ENCODE measurements at regions not wholly inside any gene's neighbourhood (a gene's known extent, or its start where the extent isn't known, plus 50 kb on each side); places are given as distances from the start of the nearest gene placed in this dataset.
"Not testable (repeated sequence)": the region's sequence is repeated elsewhere in the genome, so short reads cannot be mapped to it uniquely, and the experiment has no call there.

DNA sequence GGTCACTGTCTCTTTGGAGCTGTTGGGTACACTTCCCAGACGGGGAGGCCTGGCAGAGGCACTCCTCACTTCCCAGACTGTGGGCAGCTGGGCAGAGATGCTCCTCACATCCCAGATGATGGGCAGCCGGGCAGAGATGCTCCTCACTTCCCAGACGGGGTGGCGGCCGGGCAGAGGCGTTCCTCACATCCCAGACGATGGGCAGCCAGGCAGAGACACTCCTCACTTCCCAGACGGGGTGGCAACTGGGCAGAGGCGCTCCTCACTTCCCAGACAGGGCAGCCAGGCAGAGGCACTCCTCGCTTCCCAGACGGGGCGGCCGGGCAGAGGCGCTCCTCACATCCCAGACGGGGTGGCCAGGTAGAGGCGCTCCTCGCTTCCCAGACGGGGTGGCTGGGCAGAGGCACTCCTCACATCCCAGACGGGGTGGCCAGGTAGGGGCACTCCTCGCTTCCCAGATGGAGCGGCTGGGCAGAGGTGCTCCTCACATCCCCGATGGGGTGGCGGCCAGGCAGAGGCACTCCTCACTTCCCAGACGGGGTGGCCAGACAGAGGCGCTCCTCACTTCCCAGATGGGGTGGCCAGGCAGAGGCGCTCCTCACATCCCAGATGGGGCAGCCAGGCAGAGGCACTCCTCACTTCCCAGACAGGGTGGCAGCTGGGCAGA is 833.1 kb upstream of the RAG2 start:
- not testable (repeated sequence) for DNase-seq (ENCODE audit: low read depth)

DNA sequence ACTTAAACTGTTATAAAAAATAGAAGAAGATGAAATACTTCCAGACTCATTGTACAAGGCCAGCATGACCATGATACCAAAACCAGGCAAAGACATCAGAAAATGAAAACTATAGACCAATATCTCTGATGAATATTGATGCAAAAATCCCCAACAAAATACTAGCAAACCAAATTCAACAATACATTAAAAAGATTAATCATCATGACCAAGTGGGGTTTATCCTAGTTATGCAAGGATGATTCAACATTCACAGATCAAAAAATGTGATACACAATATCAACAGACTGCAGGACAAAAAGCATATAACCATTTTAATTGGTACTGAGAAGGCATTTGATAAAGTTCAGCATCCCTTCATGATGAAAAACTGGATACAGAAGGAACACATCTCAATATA is 824.5 kb upstream of the RAG2 start:
- no peak for DNase-seq (ENCODE audit: low read depth)

DNA sequence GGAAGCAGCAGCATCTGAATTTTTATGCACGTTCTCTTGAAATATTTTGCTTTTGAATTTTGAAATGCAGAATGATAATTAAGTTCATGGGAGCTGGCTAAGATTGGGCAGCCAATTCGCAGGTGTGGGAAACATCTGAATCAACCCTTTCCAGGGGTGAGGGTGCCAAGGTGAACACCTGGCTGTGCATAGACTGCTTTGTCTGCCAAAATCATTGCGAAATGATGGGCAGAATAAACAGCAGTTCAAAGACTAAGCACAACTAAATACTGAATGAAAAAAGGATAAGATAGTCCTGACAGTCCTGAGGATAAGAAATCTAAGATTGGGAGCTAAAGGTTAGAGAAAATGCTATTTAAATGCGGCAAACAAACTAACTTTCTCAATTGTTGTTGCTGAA is 813.3 kb upstream of the RAG2 start:
- DNase-seq (ENCODE audit: low read depth) = no peak

DNA sequence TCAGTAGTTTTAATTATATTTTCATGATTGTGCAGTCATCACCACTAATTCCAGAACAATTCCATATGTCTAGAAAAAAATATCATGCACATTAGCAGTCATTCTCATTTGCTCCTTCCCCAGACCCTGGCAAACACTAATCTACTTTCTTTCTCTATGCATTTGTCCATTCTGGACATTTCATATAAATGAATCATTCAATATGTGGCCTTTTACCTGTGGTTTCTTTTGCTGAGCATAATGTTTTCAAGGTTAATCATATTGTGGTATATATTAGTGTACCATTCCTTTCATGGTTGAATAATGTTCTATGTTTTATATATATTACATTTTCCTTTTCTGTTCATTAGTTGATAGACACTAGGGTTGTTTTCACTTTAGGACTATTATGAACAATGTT is 811.1 kb upstream of the RAG2 start:
- no peak for DNase-seq (ENCODE audit: low read depth)

DNA sequence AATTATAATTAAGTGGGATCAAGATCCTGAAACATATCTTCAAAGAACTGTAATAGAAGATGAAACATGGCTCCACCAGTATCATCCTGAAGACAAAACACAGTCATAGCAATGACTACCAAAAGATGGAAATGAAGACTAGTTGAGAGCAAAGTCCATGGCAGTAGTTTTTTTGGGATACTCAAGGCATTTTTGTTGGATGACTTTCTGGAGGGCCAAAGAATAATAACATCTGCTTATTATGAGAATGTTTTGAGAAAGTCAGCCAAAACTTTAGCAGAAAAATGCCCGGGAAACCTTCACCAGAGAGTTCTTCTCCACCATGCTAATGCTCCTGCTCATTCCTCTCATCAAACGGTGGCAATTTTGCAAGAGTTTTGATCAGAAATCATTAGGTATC is 809.4 kb upstream of the RAG2 start:
- DNase-seq (ENCODE audit: low read depth) = no peak

DNA sequence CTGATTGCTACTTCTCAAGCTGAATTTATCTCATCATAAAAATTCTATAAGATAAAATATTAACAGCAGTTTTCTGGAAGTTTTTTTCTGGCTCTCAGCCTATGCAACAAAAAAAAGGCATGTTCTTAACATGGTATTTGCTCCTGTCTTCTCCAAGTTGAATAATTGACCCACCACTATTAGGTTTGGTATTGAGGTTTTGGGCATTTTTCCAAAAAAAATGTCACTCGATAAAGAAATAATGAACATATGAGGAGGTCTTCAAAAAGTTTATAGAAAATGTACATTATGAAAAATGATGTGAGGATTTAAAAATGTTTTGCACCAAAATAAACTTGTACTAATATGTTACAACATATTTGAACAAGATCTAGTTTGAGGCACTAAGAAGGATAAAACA is 808.6 kb upstream of the RAG2 start:
- DNase-seq (ENCODE audit: low read depth) = no peak

DNA sequence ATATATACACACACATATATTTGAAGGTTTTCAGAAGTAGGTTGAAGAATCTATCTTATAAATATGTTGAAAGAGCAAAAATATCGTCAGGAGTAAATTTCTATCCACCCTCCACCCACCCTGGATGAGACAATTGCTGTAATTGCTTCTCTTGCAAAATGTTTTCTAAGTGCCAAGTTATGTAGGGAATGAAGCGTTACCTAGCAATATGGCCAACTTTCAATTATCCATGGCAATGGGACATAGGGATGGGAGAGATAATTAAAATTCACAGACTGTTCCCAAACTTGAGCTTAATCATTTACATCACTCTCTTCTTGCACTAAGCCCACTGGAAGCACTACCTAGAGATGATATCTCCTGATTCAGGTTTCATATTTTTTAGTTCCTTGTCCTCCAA is 806.2 kb upstream of the RAG2 start:
- DNase-seq (ENCODE audit: low read depth) = no peak

DNA sequence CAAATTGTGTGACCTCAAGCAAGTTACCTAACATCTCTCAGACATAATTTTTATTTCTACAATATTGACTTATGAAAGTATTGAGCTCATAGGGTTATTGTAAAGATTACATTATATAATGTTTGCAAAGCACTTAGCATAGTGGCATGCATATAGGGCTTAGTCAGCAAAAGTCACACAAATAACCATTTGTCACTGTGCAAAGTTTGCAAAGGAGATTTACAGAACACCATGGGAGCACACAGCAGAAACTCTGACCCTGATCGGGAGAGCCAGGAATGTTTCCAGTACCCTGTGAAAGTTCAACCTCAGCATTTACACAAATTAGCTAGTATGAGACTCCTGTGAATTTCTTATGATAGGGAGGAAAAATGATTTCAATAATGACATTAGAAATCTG is 804.6 kb upstream of the RAG2 start:
- DNase-seq (ENCODE audit: low read depth) = no peak

DNA sequence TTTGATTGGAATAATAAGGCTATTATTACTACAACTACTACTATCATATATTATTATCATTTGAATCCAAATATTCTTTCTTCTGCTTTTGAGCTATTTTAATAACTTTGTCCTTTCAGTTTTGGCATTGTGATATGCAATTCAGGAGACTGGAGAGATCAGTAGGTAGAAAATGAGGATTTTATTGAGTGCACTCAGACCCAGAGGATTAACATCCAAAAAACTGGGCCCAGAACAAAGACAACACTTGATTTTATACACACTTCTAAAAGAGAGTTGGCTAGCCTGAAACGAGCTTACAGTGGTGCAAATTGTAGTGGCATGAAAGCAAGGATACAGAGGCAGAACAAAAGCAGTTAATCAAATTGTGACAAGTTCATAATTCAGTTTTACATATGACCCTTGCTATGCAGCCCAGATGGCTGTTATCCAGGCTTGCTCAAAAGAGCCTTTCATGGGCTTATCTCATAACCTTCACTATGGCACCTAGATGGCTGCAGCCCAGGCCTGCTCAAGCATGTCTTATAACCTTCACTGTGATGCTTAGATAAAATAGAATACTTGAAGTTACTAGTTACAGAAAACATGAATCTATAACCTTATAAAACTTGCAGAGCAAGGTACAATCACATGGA is 796.3 kb upstream of the RAG2 start:
- DNase-seq (ENCODE audit: low read depth) = no peak

DNA sequence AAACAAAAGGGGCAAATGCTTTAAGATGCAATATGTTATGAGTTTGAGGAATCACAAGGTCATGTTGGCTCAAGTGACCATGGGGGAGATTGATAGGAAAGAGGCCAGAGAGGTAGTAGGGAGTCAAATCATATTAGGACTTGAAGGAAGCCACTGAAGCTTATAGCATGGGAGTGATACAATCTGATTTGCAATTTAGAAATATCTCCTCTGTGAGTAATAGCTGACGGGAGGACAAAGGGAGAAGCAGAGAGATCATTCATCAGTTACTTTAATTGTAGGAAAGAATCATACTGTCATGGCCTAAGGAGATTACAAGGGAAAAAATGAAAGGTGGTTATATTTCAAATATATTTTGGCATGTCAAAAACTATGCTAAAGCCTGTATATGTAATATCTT is 793.6 kb upstream of the RAG2 start:
- no peak for DNase-seq (ENCODE audit: low read depth)

DNA sequence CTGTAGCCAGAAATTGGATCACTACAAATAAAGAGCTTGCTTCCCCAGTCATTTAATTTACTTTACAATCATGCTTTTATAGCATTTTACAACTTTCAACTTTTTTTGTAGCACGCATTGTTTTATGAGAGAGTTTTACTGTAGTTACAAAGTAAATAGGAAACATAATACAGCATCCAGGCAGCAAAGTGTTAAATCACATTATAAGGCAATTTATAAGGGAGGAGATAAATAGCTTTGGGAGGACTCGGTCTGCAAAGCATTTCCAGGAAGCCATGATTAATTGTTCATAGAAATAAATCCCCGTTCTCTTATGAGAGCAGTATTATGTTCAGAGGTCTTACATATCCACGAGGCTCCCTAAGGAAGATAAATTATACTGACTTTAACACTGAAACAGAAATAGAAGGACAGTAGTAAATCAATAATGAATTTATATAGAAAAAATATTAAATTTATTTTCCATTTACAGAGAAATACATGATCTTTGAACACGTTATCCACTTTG is 792.6 kb upstream of the RAG2 start:
- DNase-seq (ENCODE audit: low read depth) = no peak

DNA sequence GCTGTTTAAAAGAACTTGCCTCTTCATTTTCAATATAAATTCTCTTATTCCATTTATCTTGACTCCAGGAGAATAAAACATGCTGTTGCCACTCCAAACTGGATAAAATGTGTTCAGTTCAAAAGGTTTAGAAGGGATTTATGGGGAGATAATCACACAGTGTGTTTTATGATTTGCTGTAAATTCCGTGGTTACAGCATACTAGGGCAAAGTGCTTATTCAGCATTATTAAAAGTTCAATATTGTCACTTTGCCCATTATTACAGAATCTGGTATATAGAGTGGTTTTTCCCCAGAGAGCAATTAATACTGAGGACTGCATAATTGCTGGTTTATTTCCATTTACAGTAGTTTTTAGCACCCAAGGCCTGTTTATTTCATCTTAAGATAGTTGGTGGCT is 780.9 kb upstream of the RAG2 start:
- DNase-seq (ENCODE audit: low read depth) = no peak

DNA sequence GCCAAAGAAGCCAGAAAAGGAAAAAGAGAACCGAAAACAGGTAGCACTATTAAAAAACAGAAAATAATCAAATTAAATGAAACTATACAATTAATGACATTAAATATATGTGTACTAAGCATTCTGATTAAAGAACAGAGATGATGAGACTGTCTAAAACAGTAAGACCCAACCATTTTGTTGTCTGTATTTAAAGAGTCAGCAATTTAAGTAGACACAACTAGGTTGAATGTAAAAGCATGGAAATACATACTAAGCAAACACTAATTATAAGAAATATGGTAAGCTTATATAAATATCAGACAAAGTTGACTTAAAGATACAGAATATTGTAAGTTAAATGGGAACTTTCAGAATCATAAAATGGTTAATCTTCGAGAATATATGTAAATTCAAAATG is 774.6 kb upstream of the RAG2 start:
- DNase-seq (ENCODE audit: low read depth) = no peak

DNA sequence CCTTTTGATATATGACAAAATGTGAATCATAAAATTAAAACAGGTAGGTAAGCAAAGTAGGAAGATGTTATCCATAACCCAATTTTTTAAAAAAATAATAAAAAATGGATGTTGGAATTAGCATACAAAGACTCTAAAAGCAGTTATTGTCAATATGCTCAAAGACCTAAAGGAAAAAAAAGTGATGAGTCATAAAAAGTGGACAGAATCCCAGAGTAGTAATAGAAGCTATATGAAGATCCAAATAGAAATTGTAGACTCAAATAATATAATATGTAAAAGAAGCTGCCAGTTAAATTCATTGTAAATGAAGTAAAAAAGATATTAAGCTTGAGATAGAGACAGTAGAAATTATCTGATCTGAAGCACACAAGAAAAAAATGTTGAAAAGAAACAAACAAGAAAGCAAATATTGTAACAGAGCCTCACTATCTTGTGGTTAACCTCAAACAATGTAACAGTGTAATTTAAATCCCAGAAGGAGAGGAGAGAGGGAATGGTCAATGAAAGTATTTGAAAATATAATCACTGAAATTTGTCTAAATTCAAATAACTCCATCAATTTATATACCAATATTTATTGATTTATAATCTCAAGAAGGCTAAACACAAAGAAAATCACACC is 773.4 kb upstream of the RAG2 start:
- no peak for DNase-seq (ENCODE audit: low read depth)

DNA sequence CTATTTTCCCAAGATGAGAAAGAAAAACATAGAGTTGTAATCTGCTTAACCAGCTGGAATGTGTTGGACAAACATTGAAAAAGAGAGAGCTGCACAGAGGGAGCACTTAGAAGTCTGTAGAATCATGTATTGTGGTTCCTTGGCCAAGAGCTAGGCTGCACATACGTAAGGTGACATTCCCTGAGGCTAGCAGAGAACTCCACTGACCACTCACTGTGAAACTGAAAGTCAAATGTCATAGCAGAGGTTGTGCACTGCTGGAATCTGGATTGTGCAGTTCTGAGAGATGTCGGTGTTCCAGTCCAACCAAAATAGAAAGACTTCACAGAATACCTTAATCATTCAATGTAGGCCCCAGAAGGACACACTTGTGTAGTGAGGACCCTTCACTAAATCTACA is 772.8 kb upstream of the RAG2 start:
- DNase-seq (ENCODE audit: low read depth) = no peak

DNA sequence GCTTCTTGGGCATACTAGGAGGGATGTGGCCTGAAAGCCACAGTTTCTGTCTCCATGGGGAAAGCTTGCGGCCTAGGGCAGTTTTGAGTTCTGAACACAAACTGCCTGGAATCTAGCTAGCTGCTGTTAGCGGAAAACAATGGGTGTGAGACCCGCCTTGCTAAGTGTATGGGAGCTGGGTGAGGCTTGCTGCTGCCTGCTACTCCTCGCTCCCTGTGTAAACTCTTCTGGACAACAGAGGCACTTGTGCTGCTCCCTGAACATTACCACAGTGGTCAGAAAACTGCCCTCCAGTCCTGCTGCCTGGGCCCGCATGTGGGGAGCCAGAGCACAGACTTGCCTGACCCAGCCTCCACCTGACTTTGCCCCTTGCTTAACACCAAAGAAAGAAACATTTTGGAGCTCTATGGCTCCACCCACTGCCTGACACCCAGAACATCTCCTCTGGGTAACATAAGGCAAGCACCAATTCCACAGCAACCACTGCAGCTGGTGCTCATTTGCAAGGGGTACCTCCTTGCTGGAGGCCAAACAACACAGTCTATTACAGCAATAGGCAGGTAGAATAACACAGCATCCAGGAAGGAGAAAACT is 766.3 kb upstream of the RAG2 start:
- DNase-seq (ENCODE audit: low read depth) = no peak

DNA sequence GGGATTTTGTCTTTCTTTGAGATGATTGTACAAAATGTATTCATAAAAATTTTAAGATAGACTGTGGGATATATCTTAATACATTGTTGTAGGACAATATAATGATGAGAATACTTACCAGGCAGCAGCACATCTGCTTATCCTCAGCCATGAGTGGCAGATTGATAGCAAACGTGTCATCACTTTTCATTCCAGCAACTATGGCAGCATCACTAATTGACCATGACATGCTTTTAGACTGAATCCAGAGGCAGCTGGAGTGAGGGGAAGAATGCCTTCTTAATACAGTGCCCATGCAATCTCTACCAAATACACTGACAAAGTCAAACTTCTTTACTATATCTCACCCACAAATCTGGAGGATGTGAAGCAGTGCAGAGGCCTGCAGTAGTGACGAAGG is 755.2 kb upstream of the RAG2 start:
- no peak for DNase-seq (ENCODE audit: low read depth)

DNA sequence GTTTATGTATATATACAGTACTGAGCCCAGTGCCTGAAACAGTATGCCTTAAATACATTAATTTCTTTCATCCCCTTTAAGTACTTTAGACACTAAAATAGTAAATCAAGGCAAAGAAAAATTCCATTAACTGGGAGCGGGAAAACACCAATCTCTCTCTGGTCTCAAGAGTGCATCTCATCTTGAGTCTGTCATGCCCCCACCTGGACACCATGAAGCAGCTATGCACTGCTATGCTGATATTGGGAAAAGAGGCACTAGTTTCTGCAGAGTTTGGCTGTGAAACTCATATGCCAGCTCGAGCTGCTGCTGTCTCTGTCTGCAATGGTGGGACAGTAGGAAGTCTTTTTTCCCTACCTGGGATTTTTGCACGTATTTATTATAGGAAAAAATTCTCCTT is 754.4 kb upstream of the RAG2 start:
- DNase-seq (ENCODE audit: low read depth) = no peak

DNA sequence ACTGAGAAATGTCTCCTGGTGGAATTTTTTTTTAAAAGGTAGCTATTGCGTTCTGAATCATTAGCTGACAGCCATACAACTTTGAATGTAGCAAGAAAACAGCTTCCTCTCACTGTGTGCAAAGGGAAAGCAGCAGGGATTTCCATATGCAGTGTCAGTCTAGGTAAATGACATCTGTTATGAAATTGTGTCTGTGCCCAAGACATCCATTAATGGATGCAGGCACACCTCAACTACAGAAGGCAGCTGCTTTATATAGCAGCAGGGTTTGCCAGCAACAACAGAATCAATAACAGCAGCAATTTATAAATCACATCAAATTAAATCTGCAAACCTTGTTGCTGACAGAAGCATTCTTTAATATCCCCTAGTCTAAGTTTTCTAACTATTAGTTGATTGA is 745.3 kb upstream of the RAG2 start:
- no peak for DNase-seq (ENCODE audit: low read depth)

DNA sequence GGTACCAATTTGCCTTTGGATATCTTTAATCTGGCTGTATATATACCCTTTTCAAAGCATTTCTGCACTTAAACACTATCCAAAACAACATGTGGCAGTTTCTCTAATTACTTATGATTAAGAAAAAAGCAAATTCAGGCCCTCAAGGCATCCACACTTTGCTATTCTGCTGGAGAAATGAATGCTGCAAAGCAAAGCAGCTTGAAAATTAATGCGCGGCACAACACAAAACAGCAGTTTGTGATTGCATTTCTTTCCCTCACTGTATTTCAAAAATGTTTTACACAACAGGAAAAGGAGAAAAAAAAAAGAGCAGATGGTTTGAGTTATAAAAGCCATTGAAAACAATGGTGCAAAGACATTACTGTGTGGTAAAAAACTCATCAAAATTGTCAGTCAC is 738.4 kb upstream of the RAG2 start:
- DNase-seq (ENCODE audit: low read depth) = no peak

DNA sequence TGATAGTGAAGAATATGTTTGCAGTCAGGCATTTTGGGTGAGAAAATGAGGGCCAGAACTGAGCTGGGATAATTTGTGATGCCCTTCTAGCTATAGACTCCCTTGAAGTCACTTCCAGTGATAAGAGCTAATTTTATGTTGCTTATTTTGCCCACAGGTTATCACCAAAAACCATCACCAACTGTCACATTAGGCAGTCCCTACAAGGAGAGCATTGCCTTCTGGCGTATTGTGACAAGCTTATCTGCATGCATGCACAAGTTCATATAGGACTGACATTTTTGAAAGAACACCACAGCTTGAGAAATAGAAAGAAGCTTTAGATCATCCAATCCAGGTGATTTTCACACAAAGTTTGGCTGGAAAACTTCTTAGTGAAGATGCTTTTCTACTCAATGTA is 735.3 kb upstream of the RAG2 start:
- no peak for DNase-seq (ENCODE audit: low read depth)

DNA sequence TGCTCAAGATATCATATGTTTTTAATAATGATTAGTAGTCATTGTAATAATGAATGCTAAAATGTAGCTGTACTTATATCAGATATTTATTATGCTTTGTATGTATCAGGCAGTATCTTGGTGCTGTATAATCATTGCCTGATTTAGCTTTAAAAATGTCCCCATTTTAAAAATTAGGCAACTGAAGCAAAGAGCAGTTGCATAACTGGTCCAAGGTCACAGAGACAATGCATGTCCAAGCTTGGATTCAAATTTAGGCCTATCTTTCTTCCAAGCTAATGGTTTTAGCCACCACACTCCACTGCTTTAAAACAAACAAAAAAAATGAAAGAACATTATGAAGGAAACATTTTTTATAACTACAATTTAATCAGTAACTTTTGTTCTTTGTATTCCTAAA is 725.8 kb upstream of the RAG2 start:
- DNase-seq (ENCODE audit: low read depth) = no peak

Measured in GM04504 (cell line).